ENCODE measurements at regions not wholly inside any gene's neighbourhood (a gene's known extent, or its start where the extent isn't known, plus 50 kb on each side); places are given as distances from the start of the nearest gene placed in this dataset.

- DNase-seq, result no peak
These were observed 190.9 kb upstream of the KLF12 start for GRCh38 chr13:74325106-74325505.

GRCh38 chr13:74324338-74324737 is 190.1 kb upstream of the KLF12 start:
- DNase-seq, result no peak

- no peak for DNase-seq
These were observed 188.4 kb upstream of the KLF12 start for GRCh38 chr13:74322562-74322961.

GRCh38 chr13:74320282-74320681 is 186.1 kb upstream of the KLF12 start:
- DNase-seq, result no peak

GRCh38 chr13:74316547-74316946 is 182.3 kb upstream of the KLF12 start:
- no peak for DNase-seq

GRCh38 chr13:74306496-74306895 is 172.3 kb upstream of the KLF12 start:
- DNase-seq, result no peak

GRCh38 chr13:74305876-74306275 is 171.7 kb upstream of the KLF12 start:
- DNase-seq, result no peak

GRCh38 chr13:74301258-74301935 is 167.2 kb upstream of the KLF12 start:
- no peak for DNase-seq

GRCh38 chr13:74300162-74300561 is 166.0 kb upstream of the KLF12 start:
- DNase-seq, result no peak

- DNase-seq, result no peak
These were observed 165.5 kb upstream of the KLF12 start for GRCh38 chr13:74299721-74300120.

GRCh38 chr13:74298923-74299322 is 164.7 kb upstream of the KLF12 start:
- no peak for DNase-seq

GRCh38 chr13:74289861-74290773 is 155.9 kb upstream of the KLF12 start:
- DNase-seq, result peak; percentile 77

GRCh38 chr13:74289107-74289506 is 154.9 kb upstream of the KLF12 start:
- no peak for DNase-seq

- DNase-seq, result peak; percentile 43
These were observed 154.2 kb upstream of the KLF12 start for GRCh38 chr13:74288361-74288911.

- peak; percentile 93 for DNase-seq
These were observed 153.5 kb upstream of the KLF12 start for GRCh38 chr13:74287724-74288169.

- DNase-seq, result no peak
These were observed 146.7 kb upstream of the KLF12 start for GRCh38 chr13:74280795-74281490.

GRCh38 chr13:74280093-74280794 is 146.0 kb upstream of the KLF12 start:
- no peak for DNase-seq

- DNase-seq, result no peak
These were observed 144.7 kb upstream of the KLF12 start for GRCh38 chr13:74278901-74279300.

GRCh38 chr13:74274916-74275315 is 140.7 kb upstream of the KLF12 start:
- DNase-seq, result no peak

GRCh38 chr13:74273581-74273980 is 139.4 kb upstream of the KLF12 start:
- no peak for DNase-seq

GRCh38 chr13:74272826-74273225 is 138.6 kb upstream of the KLF12 start:
- no peak for DNase-seq

- DNase-seq, result no peak
These were observed 135.8 kb upstream of the KLF12 start for GRCh38 chr13:74270018-74270417.

GRCh38 chr13:74266861-74267260 is 132.7 kb upstream of the KLF12 start:
- DNase-seq, result no peak

Measured in CD4-positive, alpha-beta T cell treated with Interleukin-15 for 1 hour (primary cell).